HUES6 (cell line): ENCODE measurements at regions not wholly inside any gene's neighbourhood (a gene's known extent, or its start where the extent isn't known, plus 50 kb on each side); places are given as distances from the start of the nearest gene placed in this dataset.
"Not testable (repeated sequence)": the region's sequence is repeated elsewhere in the genome, so short reads cannot be mapped to it uniquely, and the experiment has no call there.

Experiments
- H3K27ac ChIP-seq: 2 replicates; pipeline ENCODE4 v1.7.0; 2013; ENCODE audit warnings: low read depth, mild to moderate bottlenecking, low read length, inconsistent platforms
- H3K27me3 ChIP-seq: 2 replicates; pipeline ENCODE4 v1.6.1; 2013; ENCODE audit warnings: low read length; ENCODE audit not compliant: control insufficient read depth, insufficient read depth
- H3K36me3 ChIP-seq: 2 replicates; pipeline ENCODE4 v1.6.1; 2013; ENCODE audit warnings: low read length; ENCODE audit not compliant: control insufficient read depth, insufficient read depth
- H3K4me1 ChIP-seq: 2 replicates; pipeline ENCODE4 v1.6.1; 2013; ENCODE audit warnings: low read length; ENCODE audit not compliant: control insufficient read depth, insufficient read depth
- H3K4me3 ChIP-seq: 2 replicates; pipeline ENCODE4 v1.5.1; 2013; ENCODE audit warnings: low read depth, low read length
- H3K9ac ChIP-seq: one replicate; pipeline ENCODE4 v1.6.1; 2013; ENCODE audit warnings: mild to moderate bottlenecking, low read length
- H3K9me3 ChIP-seq: 2 replicates; pipeline ENCODE4 v1.6.1; 2013; ENCODE audit warnings: low read depth, low read length; ENCODE audit not compliant: control insufficient read depth, insufficient read depth

GRCh38 chr20:51128198-51128597 lies 105.3 kb upstream of the KCNG1 start:
- Histone ChIP-seq H3K27me3 (no peaks in the 10 kb centered on the region), H3K9ac (no peak overlapping the region), H3K9me3 (no peaks in the 10 kb centered on the region), H3K27ac (no peak overlapping the region), H3K36me3 (no peaks in the 10 kb centered on the region), H3K4me3 (no peak overlapping the region), H3K4me1 (no peaks in the 10 kb centered on the region; the same call in 1 of the 2 replicates)

DNA sequence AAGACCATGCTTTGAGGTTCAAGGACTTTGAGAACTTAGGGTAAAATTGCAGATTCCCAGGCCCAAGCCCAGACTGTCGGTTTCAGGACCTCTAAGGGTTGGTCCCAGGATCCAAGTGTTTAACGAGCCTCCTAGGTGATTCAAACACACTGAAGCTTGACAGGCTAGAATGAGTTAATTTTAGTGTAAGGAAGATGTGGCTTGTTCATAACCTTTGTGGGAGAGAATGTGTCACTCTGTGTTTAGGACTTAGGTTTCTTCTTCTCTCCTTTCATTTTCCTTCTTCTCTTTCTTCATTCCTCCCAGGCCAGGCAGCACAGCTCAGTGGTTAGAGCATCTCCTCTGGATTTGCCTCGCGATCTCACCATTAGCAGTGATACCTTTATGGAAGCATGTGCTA lies 104.8 kb upstream of the KCNG1 start:
- Histone ChIP-seq H3K27me3 (no peaks in the 10 kb centered on the region), H3K27ac (no peak overlapping the region), H3K9me3 (no peaks in the 10 kb centered on the region), H3K36me3 (no peaks in the 10 kb centered on the region), H3K9ac (no peak overlapping the region), H3K4me1 (no peaks in the 10 kb centered on the region; the same call in 1 of the 2 replicates), H3K4me3 (no peak overlapping the region)

- no peak overlapping the region for H3K4me3 ChIP-seq
- H3K27me3 ChIP-seq, result no peaks in the 10 kb centered on the region
- H3K9ac ChIP-seq, result no peak overlapping the region
- no peaks in the 10 kb centered on the region for H3K36me3 ChIP-seq
- H3K4me1 ChIP-seq, result peaks cover 12% of the 10 kb centered on the region
- H3K27ac ChIP-seq, result no peak overlapping the region
- H3K9me3 ChIP-seq, result no peaks in the 10 kb centered on the region
Measured at GRCh38 chr20:51126337-51126736, 103.4 kb upstream of the KCNG1 start.

- H3K9ac ChIP-seq, result no peak overlapping the region
Measured at GRCh38 chr20:51125780-51126179, 102.9 kb upstream of the KCNG1 start.

DNA sequence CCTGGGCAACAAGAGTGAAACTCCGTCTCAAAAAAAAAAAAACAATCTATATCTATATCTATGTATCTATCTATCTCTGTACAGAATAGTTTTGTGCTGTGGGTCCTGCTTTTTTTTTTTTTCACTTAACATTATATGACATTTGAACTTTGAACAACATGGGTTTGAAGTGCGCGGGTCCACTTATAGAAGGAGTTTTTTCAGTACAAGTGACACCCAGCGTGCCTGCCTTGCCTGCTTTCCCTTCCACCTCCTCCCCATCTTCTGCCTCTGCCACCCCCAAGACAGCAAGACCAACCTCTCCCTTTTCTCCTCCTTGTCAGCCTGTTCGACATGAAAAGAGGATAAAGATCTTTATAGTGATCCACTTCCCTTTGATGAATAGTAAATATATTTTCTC lies 102.2 kb upstream of the KCNG1 start:
- Histone ChIP-seq H3K9me3 (no peaks in the 10 kb centered on the region), H3K27ac (no peak overlapping the region), H3K9ac (no peak overlapping the region), H3K4me3 (no peak overlapping the region), H3K27me3 (no peaks in the 10 kb centered on the region), H3K4me1 (peaks cover 18% of the 10 kb centered on the region), H3K36me3 (no peaks in the 10 kb centered on the region)

More at GRCh38 chr20:51125780-51126179, 102.9 kb upstream of the KCNG1 start:
- H3K4me3 ChIP-seq, result no peak overlapping the region
- H3K4me1 ChIP-seq, result peaks cover 17% of the 10 kb centered on the region
- no peak overlapping the region for H3K27ac ChIP-seq
- H3K36me3 ChIP-seq, result no peaks in the 10 kb centered on the region
- H3K27me3 ChIP-seq, result no peaks in the 10 kb centered on the region
- H3K9me3 ChIP-seq, result no peaks in the 10 kb centered on the region

- H3K27me3 ChIP-seq, H3K27ac ChIP-seq, H3K9me3 ChIP-seq, H3K36me3 ChIP-seq, H3K4me3 ChIP-seq, H3K9ac ChIP-seq: not testable (repeated sequence)
- H3K4me1 ChIP-seq, result peaks cover 23% of the 10 kb centered on the region
Measured at GRCh38 chr20:51123887-51124286, 101.0 kb upstream of the KCNG1 start.

DNA sequence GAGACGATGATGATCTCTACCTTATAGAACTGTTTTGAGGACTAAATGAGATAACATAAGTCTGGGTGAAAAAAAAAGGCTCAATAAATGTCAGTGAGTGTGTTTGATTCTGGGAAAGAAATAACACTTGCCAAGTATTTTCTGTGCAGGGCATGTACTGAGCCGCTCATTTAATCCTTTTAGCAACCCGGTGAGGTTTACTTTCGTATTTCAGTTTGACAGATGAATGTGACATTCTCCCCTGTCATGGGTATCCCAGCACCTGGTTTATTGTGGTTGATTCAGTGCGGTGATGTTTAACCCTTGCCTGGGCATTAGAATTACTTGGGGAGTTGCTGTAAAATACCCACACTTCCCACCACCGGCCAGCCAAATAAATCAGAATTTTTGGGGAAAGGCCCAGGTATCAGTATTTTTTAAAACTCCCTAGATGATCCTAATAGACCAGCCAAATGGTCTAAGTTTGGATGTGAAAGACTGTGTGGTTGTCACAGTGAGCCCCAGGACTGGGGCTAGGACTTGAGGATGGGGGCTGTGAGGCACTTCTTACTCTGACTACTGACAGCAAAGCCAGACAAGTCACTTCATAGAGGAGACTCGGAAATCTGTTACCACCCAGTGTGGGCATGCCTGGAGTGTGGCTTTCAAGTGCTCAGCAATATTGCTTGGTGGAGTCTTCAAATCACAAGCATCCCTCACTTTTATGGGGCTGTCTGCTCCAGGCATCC lies 100.2 kb upstream of the KCNG1 start:
- Histone ChIP-seq H3K9ac (no peak overlapping the region), H3K4me3 (no peak overlapping the region), H3K27me3 (no peaks in the 10 kb centered on the region), H3K9me3 (no peaks in the 10 kb centered on the region), H3K4me1 (peaks cover 31% of the 10 kb centered on the region), H3K36me3 (no peaks in the 10 kb centered on the region), H3K27ac (no peak overlapping the region)

GRCh38 chr20:51121901-51122412 lies 99.0 kb upstream of the KCNG1 start:
- Histone ChIP-seq H3K9ac (peak overlapping the region; percentile 11), H3K4me1 (peaks cover 36% of the 10 kb centered on the region), H3K4me3 (no peak overlapping the region), H3K9me3 (no peaks in the 10 kb centered on the region), H3K36me3 (no peaks in the 10 kb centered on the region), H3K27ac (no peak overlapping the region), H3K27me3 (no peaks in the 10 kb centered on the region)

GRCh38 chr20:51121272-51121671 lies 98.4 kb upstream of the KCNG1 start:
- no peak overlapping the region for H3K9ac ChIP-seq
- no peaks in the 10 kb centered on the region for H3K27me3 ChIP-seq
- no peaks in the 10 kb centered on the region for H3K9me3 ChIP-seq
- H3K4me3 ChIP-seq, result no peak overlapping the region
- no peaks in the 10 kb centered on the region for H3K36me3 ChIP-seq
- no peak overlapping the region for H3K27ac ChIP-seq
- H3K4me1 ChIP-seq, result peaks cover 36% of the 10 kb centered on the region

- Histone ChIP-seq H3K36me3 (no peaks in the 10 kb centered on the region), H3K9me3 (no peaks in the 10 kb centered on the region), H3K4me3 (no peak overlapping the region), H3K27ac (no peak overlapping the region), H3K9ac (no peak overlapping the region), H3K4me1 (peaks cover 36% of the 10 kb centered on the region), H3K27me3 (no peaks in the 10 kb centered on the region)
Measured at GRCh38 chr20:51120868-51121267, 98.0 kb upstream of the KCNG1 start.

- Histone ChIP-seq H3K4me3 (no peak overlapping the region), H3K9me3 (no peaks in the 10 kb centered on the region), H3K9ac (no peak overlapping the region), H3K27me3 (no peaks in the 10 kb centered on the region), H3K27ac (no peak overlapping the region), H3K36me3 (no peaks in the 10 kb centered on the region), H3K4me1 (peaks cover 36% of the 10 kb centered on the region)
Measured at GRCh38 chr20:51120438-51120837, 97.5 kb upstream of the KCNG1 start.
